HG03342 (cell line): ENCODE measurements at regions not wholly inside any gene's neighbourhood (a gene's known extent, or its start where the extent isn't known, plus 50 kb on each side); places are given as distances from the start of the nearest gene placed in this dataset.

Experiments used
- ATAC-seq: cut with Tn5 transposase; IDR thresholded peaks from one replicate; pipeline ENCODE4 v1.9.1; 2021; ENCODE audit warnings: mild to moderate bottlenecking, moderate library complexity; ENCODE audit not compliant: unreplicated experiment

- ATAC-seq = no peak
Measured at GRCh38 chr4:124903995-124904722, 191.6 kb upstream of the ANKRD50 start.

DNA sequence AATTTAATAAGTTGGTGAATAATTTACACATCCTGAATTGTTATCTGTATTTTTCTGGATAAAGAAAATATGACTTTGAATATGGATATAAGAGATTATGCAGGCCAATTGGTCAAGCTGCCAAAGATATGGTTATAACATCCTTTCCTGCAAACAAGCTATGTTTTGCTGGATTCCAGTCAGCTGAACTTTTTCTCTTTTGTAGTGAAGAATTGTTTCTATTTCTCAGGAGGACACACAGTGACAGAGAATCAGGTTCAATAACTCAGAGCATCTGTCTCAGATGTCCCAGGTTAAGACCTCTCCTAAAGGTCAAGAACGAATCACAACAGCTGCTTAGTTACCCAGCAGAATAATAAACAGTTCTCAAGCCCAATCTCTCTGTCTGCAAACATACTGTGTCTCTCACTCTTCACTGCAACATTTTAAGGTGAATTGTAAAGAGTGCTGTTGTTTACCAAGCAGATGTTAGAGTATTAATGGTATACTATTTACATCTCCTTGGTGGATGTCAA, 189.5 kb upstream of the ANKRD50 start:
- no peak for ATAC-seq

GRCh38 chr4:124899997-124900396, 187.5 kb upstream of the ANKRD50 start:
- ATAC-seq = no peak

GRCh38 chr4:124890522-124890921, 178.0 kb upstream of the ANKRD50 start:
- ATAC-seq = no peak

DNA sequence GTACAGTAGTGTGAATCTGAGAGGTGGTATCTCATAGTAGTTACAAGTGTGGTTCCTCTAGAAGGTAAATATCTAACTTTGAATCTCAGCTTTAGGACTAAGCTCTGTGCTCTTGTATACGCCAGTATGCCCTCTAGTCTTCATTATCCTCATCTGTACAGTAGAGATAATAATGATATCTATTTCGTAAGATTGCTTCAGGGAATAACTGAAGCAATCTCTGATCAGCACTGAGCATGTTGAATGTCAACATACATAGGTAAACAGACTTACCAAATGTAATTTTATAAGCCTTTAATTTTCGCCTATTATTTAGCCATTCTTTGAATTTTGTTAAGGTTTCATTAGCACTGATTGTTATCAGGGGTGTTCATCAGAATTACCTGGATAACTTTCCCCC, 175.2 kb upstream of the ANKRD50 start:
- ATAC-seq = no peak

DNA sequence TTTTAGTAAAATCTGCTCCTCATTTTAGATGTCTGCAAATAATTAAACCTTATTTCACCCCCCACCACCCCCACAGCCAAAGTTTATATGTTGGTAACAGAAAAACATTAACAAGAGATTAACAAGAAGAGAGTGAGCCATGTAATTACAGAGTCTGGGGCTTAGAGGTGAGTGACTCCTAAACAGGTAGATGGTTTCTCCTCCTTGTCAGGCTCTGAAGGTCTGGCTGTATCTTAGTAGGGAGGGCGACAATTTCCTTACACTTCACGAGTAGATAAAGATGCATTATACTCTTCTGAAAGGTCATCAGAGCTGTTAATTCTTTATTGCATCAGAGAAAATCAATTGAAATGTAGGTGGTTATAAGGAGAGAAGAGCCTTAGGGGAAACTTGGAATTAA, 171.8 kb upstream of the ANKRD50 start:
- no peak for ATAC-seq

GRCh38 chr4:124883632-124884031, 171.1 kb upstream of the ANKRD50 start:
- no peak for ATAC-seq

GRCh38 chr4:124879195-124879594, 166.7 kb upstream of the ANKRD50 start:
- no peak for ATAC-seq

- ATAC-seq = no peak
Measured at GRCh38 chr4:124874172-124874450, 161.6 kb upstream of the ANKRD50 start.

GRCh38 chr4:124873361-124874171, 161.0 kb upstream of the ANKRD50 start:
- no peak for ATAC-seq

DNA sequence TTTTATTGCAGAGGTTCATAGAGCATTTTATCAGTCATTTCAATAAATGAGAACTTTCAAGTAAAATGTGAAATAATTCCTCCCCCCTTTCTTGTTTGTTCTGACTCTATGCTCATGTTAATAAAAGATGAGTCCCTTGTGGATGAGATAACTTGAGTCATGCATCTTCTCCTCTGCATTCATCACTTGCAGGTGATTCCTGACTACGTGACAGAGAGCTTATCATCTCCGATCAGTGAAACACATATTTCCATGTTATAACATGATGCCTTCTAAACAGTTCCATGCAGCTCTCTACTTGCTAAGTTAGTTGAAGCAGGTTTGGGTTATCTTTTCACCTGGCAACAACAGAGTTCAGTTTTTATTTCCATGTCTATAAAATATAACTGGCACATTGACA, 160.1 kb upstream of the ANKRD50 start:
- ATAC-seq = no peak

- no peak for ATAC-seq
Measured at GRCh38 chr4:124869961-124870495, 157.5 kb upstream of the ANKRD50 start.

GRCh38 chr4:124868495-124868894, 156.0 kb upstream of the ANKRD50 start:
- no peak for ATAC-seq

DNA sequence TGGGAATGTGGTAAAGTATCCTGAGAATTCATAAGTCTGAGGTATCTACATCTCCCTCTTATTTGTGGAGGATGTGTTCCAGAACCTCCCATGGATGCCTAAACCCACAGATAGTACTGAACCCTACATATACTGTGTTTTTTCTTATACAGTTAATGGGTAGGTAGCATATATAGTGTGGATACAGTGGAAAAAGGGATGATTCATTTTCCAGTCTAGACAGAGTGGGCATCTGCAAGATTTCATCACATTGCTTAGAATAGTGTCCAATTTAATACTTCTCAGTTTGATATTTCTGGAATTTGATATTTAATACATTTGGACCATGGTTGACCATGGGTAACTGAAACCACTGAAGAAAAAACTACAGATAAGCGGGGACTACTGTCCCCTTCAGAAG, 155.0 kb upstream of the ANKRD50 start:
- ATAC-seq = no peak

DNA sequence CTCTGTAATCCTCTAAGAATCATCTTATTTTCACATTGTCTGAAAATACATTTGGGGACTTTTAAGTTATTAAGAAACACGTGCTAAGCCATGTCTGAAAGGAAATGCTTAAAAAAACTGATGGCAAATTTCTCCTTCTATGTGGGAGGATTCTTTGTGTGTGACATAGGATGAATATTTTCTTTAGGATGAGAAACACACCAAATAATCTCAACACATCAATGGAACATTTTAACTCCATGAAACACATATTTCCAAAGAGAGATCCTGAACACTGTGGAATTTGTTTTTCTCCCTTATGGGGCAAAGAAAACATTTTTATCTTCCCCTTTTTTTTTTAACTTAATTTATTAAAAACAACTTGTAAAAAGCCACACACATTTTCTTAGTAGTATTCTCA, 153.8 kb upstream of the ANKRD50 start:
- no peak for ATAC-seq

DNA sequence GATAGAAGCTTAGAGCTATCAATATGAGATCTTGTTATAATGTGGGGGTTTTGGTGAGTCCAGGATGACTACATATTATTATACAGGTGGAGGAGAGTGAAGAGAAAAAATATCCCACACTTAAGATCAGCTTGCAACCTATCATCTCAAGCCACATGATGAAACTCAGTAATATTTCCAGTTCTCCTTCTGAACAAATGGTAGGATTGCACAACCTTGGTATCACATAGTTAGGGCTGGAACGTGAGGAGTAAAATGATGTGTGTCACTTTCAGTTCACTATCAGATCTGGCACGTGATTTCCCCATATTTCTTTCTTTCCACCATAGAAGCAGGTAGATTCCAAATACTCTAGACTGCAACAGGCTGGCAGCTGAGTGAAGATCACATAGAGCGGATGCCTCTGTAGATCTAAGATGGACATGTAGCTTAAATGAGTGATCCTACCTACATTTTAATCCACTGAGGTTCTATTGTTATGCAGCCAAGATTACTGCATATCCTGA, 150.6 kb upstream of the ANKRD50 start:
- ATAC-seq = no peak

DNA sequence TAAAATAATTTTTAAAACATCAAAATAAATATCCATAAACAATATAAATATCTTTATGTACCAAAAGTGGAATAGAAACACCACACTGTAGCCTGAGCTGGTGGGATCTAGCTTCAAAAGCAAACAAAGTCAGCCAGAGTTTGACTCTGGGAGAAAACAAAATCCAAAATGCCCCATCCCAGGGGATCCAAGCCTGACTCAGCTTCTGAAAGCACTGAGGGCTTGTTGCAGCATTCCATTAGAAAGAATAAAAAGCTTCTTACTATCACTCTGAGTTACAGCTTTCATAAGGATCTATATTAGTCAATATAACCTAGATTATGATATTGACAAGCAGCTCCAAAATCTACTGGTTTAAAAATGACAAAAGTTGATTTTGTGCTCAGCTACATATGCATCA, 149.7 kb upstream of the ANKRD50 start:
- ATAC-seq = no peak

DNA sequence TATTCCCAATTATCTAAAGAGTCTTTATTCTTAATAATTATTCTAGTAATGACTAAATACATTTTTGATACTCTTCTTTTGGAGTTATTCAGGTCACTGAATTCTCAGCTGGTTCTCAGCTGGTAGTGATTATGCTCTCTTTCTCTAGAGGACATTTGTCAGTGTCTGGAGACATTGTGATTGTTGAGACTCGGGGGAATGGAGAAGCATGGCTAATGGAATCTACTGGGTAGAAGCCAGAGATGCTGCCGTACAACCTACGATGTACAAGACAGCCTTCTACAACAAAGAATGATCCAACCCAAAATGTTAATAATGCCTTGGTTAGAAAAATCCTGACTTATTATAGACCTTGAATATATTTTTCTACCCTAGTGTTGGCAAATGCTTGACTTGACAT, 149.2 kb upstream of the ANKRD50 start:
- ATAC-seq = no peak

DNA sequence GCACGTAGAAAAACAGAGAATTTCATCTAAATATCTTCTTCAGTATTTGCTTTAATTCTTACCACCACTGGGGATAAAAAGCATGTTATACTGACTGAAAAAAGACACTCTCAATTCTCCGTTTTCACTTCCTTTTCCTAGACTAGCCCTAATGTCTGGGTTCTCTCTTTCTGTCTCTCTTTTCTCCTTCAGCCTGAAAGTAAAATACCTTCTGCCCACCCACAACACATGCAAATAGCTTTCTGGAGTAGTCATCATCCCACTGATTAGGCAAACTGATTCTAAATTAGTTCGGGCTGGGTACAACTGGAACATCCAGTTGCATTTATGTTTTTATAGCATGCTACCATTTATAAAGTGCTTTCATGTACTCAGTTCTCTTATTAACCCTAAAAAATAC, 142.4 kb upstream of the ANKRD50 start:
- peak; percentile 67 for ATAC-seq

DNA sequence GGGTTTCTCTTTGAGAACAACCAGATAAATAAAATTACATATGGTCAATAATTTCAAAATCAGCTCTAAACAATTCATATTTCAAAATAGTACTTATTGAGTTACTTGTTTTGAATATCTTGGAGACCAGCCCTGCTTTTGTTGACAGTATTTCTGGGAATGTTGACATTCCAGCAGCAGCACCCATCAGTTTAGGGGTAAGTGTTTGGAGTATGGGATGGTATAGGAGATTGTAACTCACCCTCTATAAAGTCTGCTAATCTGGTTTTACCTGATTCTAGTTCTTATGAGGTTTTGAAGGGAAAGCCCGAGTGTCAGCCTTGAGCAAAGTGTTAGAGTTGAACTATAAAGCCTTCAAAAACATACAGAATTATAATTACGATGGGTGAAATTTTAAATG, 139.2 kb upstream of the ANKRD50 start:
- no peak for ATAC-seq

DNA sequence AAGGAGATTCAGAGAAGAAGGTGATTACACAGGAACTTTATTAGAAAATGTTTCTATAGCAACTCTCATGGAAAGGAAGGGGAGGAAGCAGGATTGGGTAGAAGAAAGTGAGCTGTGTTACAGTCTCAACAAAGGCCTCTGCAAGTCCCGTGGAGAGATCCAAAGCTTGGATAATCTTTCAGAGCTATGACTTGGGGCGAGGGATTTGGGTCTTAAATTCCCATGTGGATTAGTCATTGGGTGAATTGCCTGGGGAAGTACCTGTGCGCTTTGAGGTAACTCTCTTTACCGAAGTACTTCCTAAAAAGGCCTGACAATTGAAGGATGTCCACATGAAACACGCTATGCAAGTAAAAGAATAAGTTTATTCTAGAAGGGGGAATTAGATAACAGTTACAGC, 133.8 kb upstream of the ANKRD50 start:
- ATAC-seq = no peak

GRCh38 chr4:124839786-124840390, 127.4 kb upstream of the ANKRD50 start:
- ATAC-seq = no peak
